Hepatocyte (in vitro differentiated cells): ENCODE measurements at regions not wholly inside any gene's neighbourhood (a gene's known extent, or its start where the extent isn't known, plus 50 kb on each side); places are given as distances from the start of the nearest gene placed in this dataset.
"Not testable (repeated sequence)": the region's sequence is repeated elsewhere in the genome, so short reads cannot be mapped to it uniquely, and the experiment has no call there.

Experiments used
- EZH2 ChIP-seq: fragments of 200-600 bp; sonication (generic); IDR thresholded peaks from 2 replicates; pipeline ENCODE4 v1.6.1; 2016; ENCODE audit warnings: antibody characterized with exemption, mild to moderate bottlenecking, borderline replicate concordance
- EZH2phosphoT487 ChIP-seq: fragments of 200-600 bp; sonication (generic); IDR thresholded peaks from one replicate; pipeline ENCODE4 v1.6.1; 2018; ENCODE audit warnings: antibody characterized with exemption, mild to moderate bottlenecking, low read depth, moderate library complexity; ENCODE audit not compliant: unreplicated experiment, severe bottlenecking
- TF ChIP-seq, protein P1 (sequence below): fragments of 200-600 bp; sonication (generic); IDR thresholded peaks from 2 replicates; pipeline ENCODE4 v1.5.1; 2016; ENCODE audit warnings: antibody characterized with exemption, mild to moderate bottlenecking; ENCODE audit not compliant: poor library complexity

GRCh38 chrX:119331873-119332272, 67.3 kb upstream of the SLC25A43 start:
- not testable (repeated sequence) for TF ChIP-seq EZH2phosphoT487, EZH2
- TF ChIP-seq, protein P1, sequence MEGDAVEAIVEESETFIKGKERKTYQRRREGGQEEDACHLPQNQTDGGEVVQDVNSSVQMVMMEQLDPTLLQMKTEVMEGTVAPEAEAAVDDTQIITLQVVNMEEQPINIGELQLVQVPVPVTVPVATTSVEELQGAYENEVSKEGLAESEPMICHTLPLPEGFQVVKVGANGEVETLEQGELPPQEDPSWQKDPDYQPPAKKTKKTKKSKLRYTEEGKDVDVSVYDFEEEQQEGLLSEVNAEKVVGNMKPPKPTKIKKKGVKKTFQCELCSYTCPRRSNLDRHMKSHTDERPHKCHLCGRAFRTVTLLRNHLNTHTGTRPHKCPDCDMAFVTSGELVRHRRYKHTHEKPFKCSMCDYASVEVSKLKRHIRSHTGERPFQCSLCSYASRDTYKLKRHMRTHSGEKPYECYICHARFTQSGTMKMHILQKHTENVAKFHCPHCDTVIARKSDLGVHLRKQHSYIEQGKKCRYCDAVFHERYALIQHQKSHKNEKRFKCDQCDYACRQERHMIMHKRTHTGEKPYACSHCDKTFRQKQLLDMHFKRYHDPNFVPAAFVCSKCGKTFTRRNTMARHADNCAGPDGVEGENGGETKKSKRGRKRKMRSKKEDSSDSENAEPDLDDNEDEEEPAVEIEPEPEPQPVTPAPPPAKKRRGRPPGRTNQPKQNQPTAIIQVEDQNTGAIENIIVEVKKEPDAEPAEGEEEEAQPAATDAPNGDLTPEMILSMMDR = not testable (repeated sequence)
